ENCODE measurements at regions not wholly inside any gene's neighbourhood (a gene's known extent, or its start where the extent isn't known, plus 50 kb on each side); places are given as distances from the start of the nearest gene placed in this dataset.
"Not testable (repeated sequence)": the region's sequence is repeated elsewhere in the genome, so short reads cannot be mapped to it uniquely, and the experiment has no call there.

DNA sequence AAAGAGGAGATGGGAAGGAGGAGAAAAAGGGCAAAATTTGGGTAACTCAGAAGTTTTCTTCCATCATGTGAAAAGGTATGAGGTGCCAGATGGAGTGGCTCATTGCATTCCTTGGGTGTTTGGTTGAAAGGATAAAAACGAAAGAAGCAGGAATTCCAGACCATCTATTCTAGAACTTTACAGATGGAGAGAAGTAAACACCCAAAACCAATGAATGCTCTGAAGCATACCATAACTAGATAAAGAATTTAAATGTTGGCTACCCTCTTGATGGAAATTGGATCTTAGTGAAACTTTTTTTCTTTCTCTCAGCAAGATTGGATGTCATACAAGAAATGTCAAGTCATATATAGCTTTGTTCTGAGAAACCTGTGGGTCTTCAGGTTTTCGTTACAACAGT, 175.6 kb upstream of the FAR2 start:
- no peak for DNase-seq (ENCODE audit: low read depth in 3 of 3, low spot score in 2 of 3)

DNA sequence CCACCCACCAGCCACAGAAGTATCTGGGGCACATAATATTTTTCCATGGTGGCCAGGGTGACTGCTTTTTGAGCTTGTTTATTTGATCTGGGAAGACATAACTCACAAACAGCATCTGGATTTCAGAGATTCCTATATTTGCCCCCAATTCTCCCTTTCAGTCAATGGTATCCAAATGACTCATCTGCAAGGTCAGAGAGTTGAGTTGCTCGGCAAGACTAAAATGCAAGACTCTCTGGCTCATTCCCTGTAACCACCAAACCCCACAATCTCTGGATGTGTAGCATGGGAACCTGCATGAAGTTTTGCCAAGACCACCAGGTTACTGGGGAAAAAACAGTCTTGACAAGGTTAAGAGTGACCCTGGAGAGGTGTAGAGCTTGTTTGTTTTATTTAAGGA, 174.9 kb upstream of the FAR2 start:
- DNase-seq (ENCODE audit: low read depth in 3 of 3, low spot score in 2 of 3): no peak

- DNase-seq (ENCODE audit: low read depth in 3 of 3, low spot score in 2 of 3): no peak
Measured at GRCh38 chr12:28974883-28975282, 174.2 kb upstream of the FAR2 start.

GRCh38 chr12:28975564-28976340, 173.3 kb upstream of the FAR2 start:
- DNase-seq (ENCODE audit: low read depth in 3 of 3, low spot score in 2 of 3): no peak

GRCh38 chr12:28980436-28980835, 168.6 kb upstream of the FAR2 start:
- no peak for DNase-seq (ENCODE audit: low read depth in 3 of 3, low spot score in 2 of 3)

GRCh38 chr12:28987538-28988324, 161.3 kb upstream of the FAR2 start:
- no peak for DNase-seq (ENCODE audit: low read depth in 3 of 3, low spot score in 2 of 3)

DNA sequence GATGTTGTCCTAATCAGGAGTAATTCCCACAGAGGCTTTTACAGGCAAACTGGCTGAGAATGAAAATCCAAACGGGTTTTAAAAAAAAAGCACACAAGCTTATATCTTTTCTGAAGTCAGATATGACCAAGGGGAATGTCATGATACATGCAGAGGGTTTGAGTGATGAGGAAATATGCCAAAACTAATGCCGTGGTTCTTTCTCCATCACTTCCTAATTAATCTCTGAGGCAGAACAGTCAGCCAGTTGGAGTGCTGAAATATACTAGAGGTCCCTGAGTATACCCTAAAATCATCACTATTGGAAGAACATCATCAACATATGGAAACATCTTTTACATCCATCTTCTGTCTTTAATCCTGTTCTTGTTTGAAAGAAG, 160.8 kb upstream of the FAR2 start:
- DNase-seq (ENCODE audit: low read depth in 3 of 3, low spot score in 2 of 3): no peak

- no peak for DNase-seq (ENCODE audit: low read depth in 3 of 3, low spot score in 2 of 3)
Measured at GRCh38 chr12:28991626-28992025, 157.5 kb upstream of the FAR2 start.

DNA sequence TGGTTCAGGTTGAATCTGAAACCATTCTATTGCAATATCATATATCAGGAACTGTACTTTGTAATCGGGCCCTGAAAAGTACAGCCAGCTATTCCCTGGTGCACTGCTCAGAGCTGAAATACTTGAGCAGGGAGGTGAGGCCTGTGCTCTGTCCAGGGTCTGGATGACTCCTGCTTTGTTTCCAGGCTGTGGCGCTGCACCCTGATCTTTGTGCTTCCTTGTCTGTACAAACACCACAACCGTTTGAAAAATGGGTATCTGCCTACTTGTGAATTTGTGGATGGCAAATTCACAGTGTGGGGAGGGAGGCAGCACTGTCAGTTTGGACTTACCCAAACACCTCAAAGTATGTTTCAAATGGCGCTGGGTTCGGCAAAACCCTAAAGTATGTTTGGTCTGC, 155.4 kb upstream of the FAR2 start:
- no peak for DNase-seq (ENCODE audit: low read depth in 3 of 3, low spot score in 2 of 3)

- DNase-seq (ENCODE audit: low read depth in 3 of 3, low spot score in 2 of 3): no peak
Measured at GRCh38 chr12:28994179-28994715, 154.8 kb upstream of the FAR2 start.

DNA sequence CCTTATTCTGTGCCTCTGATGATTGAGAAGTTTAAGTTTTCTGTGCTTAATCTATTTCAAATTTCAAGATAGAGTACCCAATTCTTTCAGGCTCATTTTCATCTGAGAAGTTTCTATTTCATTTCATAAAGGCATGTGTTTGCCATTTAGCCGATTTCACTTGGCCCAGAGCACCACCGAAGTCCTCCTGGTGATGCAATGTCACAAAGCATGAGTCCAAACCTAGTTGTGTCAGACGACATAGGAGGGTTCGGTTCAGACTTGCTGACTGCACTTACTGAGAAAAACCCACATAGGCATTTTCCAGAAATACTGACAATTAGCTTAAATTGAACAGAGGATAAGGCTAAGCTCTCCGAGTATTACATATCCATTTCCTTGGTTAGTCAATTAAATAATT, 152.4 kb upstream of the FAR2 start:
- no peak for DNase-seq (ENCODE audit: low read depth in 3 of 3, low spot score in 2 of 3)

DNA sequence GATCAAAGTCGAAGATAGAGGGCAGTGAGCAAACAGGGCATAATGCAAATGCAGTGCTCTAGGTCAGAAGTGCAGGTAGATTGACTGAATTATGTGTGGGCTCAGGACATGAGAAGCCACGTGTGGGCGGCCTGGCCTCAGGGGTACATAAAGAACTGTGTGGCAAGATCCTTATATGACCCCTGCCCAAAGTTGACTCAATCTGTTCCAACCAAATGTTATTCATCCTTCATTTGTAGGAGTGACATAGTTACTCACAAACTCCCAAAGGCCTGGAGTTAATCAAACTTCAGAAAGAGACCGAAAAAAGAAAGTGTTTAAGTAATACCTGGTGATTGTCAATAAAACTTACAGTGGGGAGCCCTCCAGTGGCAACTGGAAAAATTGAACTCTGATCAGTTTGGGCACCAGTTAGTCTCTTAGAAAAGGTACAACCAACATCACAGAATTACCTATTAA, 150.4 kb upstream of the FAR2 start:
- DNase-seq (ENCODE audit: low read depth in 3 of 3, low spot score in 2 of 3): peak in 1 of 3 donors; percentile 10

- DNase-seq (ENCODE audit: low read depth in 3 of 3, low spot score in 2 of 3): no peak
Measured at GRCh38 chr12:29004066-29004935, 144.8 kb upstream of the FAR2 start.

- no peak for DNase-seq (ENCODE audit: low read depth in 3 of 3, low spot score in 2 of 3)
Measured at GRCh38 chr12:29004936-29005304, 144.2 kb upstream of the FAR2 start.

GRCh38 chr12:29008786-29009185, 140.3 kb upstream of the FAR2 start:
- DNase-seq (ENCODE audit: low read depth in 3 of 3, low spot score in 2 of 3): no peak

- DNase-seq (ENCODE audit: low read depth in 3 of 3, low spot score in 2 of 3): no peak
Measured at GRCh38 chr12:29012673-29013072, 136.4 kb upstream of the FAR2 start.

GRCh38 chr12:29017532-29017931, 131.5 kb upstream of the FAR2 start:
- DNase-seq (ENCODE audit: low read depth in 3 of 3, low spot score in 2 of 3): not testable (repeated sequence)

DNA sequence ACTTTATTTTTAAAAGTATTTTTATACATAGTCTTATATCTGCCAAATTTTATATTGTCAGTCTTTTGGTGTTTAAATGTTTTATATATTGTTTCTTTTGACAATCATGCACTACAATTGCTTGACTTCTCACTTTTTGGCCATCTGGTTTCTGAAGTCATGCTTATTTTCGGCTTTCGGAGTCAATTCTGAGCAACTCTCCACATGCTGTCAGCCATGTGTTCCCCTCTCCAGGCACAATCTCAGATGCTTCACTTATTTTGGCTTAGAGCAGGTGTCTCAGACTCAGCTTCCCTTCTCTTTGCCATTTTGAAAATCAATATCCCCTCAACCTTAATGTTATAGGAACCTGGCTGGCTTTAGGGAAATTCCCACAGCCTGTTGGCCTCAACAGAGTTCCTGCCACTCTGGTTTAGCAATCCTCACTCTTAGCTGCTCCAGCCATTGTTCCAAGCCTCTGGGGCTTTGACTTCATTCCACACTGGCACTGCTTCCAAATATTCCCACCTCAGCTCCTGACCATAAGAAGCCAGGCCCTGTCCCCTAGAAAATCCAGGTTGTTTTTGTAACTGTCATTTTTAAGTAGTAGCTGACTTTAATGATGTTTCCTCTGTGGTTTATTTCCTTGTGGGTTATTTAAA, 125.5 kb upstream of the FAR2 start:
- no peak for DNase-seq (ENCODE audit: low read depth in 3 of 3, low spot score in 2 of 3)

DNA sequence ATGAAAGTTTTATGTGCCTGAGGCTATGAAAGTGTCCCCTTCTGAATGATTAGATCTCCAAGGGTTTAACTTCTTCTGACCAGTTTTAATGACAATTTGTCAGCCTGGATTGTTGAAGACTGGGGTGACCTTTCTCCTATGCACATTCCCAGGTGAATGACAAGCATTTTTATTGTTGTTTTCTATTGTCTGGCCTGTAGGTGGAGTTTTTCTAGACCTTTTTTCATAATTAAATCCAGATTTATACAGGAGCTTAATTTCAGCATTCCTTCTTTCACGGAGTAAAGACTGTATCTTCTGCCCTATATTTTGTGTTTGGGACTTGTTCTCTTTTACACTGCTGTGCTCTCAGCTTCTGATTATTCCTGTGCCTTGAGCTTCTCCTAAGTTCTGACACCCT, 125.0 kb upstream of the FAR2 start:
- DNase-seq (ENCODE audit: low read depth in 3 of 3, low spot score in 2 of 3): no peak

GRCh38 chr12:29025937-29026336, 123.1 kb upstream of the FAR2 start:
- DNase-seq (ENCODE audit: low read depth in 3 of 3, low spot score in 2 of 3): no peak

Measured in right renal cortex interstitium (tissue), 3 donors.